ENCODE measurements at regions not wholly inside any gene's neighbourhood (a gene's known extent, or its start where the extent isn't known, plus 50 kb on each side); places are given as distances from the start of the nearest gene placed in this dataset.

DNA sequence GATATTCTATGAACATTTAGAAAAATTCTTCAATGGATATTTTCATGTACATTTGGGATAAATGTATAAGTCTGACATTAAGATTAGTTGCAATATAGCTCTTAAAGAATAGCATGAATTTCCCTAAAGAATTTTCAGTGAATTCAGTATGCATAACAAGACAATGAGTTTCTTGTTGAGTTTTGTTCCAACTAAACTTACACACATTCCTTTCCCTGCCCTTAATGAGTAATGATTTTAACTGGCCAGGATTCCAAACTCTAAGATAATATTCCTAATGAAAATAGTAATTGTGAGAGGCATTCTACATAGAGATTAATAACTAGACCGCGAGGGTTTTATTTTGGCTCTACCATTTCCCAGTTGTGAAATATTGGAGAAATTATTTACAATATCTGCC lies 390.3 kb upstream of the GALNT5 start:
- no peak for FAIRE-seq

More for the DNA sequence above, 390.3 kb upstream of the GALNT5 start:
- no peaks in the 10 kb centered on the region for H3K9me3 ChIP-seq (replicated peaks; ENCODE audit: control insufficient read depth, insufficient read depth, low read length)
- CTCF ChIA-PET: no interaction called here
- no TSS peak for BruUV-seq (replicated peaks)
- H4K20me1 ChIP-seq (replicated peaks; ENCODE audit: control insufficient read depth, extremely low read depth, insufficient read depth, low read length): no peaks in the 10 kb centered on the region
- DNase-seq (ENCODE audit: low read depth, low spot score): no peak
- dilution Hi-C loops (cut with MboI; ENCODE audit: extremely low pct_ligation_motif_present, low sequenced_read_pairs): no loop called here
- no peaks in the 10 kb centered on the region for H3K4me1 ChIP-seq (ENCODE audit: control insufficient read depth, extremely low read depth, insufficient read depth, low read length)
- no peaks in the 10 kb centered on the region for H3K79me2 ChIP-seq (ENCODE audit: control insufficient read depth, insufficient read depth, low read length)
- H3K4me2 ChIP-seq (ENCODE audit: insufficient read depth, low read length): no peak overlapping the region
- H3K27me3 ChIP-seq (ENCODE audit: control insufficient read depth in 2 of 2, insufficient read depth in 2 of 2, low read length in 2 of 2): peaks cover 0 to 2% of the 10 kb centered on the region in 2 experiments
- H3K27ac ChIP-seq (ENCODE audit: insufficient read depth, low read depth, low read length): no peak overlapping the region
- TF ChIP-seq POLR2A (IDR thresholded peaks at IDR 0.05; ENCODE audit: low read depth, low read length) (no peak), JUN (IDR thresholded peaks at IDR 0.05; ENCODE audit: borderline replicate concordance, insufficient read depth, insufficient read length, low read depth) (no peak), FOS (IDR thresholded peaks at IDR 0.05; ENCODE audit: borderline replicate concordance, insufficient read depth, low read length) (no peak), EZH2 (IDR thresholded peaks at IDR 0.05; ENCODE audit: borderline replicate concordance, low read depth, low read length, severe bottlenecking) (no peak), MYC (IDR thresholded peaks at IDR 0.05; ENCODE audit: low read depth, low read length) (no peak), POLR2AphosphoS5 (IDR thresholded peaks at IDR 0.05; ENCODE audit: insufficient read depth, low read depth, low read length) (no peak), MAX (IDR thresholded peaks at IDR 0.05; ENCODE audit: insufficient read depth, insufficient read length) (no peak), GATA2 (IDR thresholded peaks at IDR 0.05; ENCODE audit: insufficient read depth, insufficient read length, low read depth, low read length) (no peak)
- TF ChIP-seq, protein P1, sequence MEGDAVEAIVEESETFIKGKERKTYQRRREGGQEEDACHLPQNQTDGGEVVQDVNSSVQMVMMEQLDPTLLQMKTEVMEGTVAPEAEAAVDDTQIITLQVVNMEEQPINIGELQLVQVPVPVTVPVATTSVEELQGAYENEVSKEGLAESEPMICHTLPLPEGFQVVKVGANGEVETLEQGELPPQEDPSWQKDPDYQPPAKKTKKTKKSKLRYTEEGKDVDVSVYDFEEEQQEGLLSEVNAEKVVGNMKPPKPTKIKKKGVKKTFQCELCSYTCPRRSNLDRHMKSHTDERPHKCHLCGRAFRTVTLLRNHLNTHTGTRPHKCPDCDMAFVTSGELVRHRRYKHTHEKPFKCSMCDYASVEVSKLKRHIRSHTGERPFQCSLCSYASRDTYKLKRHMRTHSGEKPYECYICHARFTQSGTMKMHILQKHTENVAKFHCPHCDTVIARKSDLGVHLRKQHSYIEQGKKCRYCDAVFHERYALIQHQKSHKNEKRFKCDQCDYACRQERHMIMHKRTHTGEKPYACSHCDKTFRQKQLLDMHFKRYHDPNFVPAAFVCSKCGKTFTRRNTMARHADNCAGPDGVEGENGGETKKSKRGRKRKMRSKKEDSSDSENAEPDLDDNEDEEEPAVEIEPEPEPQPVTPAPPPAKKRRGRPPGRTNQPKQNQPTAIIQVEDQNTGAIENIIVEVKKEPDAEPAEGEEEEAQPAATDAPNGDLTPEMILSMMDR (IDR thresholded peaks at IDR 0.05; ENCODE audit: extremely low read depth in 1 of 2, insufficient read depth in 1 of 2, low read depth in 1 of 2, low read length in 2 of 2): no peak
- no peaks in the 10 kb centered on the region for H3K36me3 ChIP-seq (ENCODE audit: control insufficient read depth in 2 of 2, extremely low read depth in 1 of 2, insufficient read depth in 2 of 2, low read length in 2 of 2)
- intact Hi-C loops (cut with micrococcal nuclease): no loop called here
- H3K9me1 ChIP-seq (replicated peaks; ENCODE audit: control insufficient read depth, extremely low read depth, insufficient read depth, low read length): no peaks in the 10 kb centered on the region
- H3K4me3 ChIP-seq (replicated peaks in 1 of 3; ENCODE audit: insufficient read depth in 1 of 3, low read depth in 1 of 3, low read length in 3 of 3): no peak overlapping the region
- POLR2A ChIA-PET: no interaction called here
- H3K9ac ChIP-seq (replicated peaks; ENCODE audit: extremely low read depth, insufficient read depth, low read length): no peak overlapping the region
- no peak overlapping the region for H2AFZ ChIP-seq (ENCODE audit: low read depth, low read length)

Data from endothelial cell of umbilical vein (primary cell).